Activated CD8-positive, alpha-beta T cell treated with anti-CD3 and anti-CD28 coated beads for 36 hours (primary cell): ENCODE measurements at regions not wholly inside any gene's neighbourhood (a gene's known extent, or its start where the extent isn't known, plus 50 kb on each side); places are given as distances from the start of the nearest gene placed in this dataset.

Experiments used
- ATAC-seq: fragments of 200-7000 bp; cut with Tn5 transposase; one replicate; pipeline ENCODE4 v1.10.0; 2021; ENCODE audit warnings: mild to moderate bottlenecking, moderate library complexity
- CTCF ChIA-PET: fragments of 350-600 bp; sonication (Branson Sonifier 250); formaldehyde crosslinking; loops from one replicate; lab custom pipeline; 2021; ENCODE audit warnings: antibody characterized with exemption; lab: Charles Lee
- POLR2A ChIA-PET: fragments of 350-600 bp; sonication (Branson Sonifier 250); formaldehyde crosslinking; loops from one replicate; lab custom pipeline; 2021; ENCODE audit warnings: antibody characterized with exemption; lab: Charles Lee
- DNase-seq: peaks from one replicate; pipeline ENCODE4 v3.0.0-alpha.2; 2020
- H3K27ac Mint-ChIP-seq: one replicate; pipeline ENCODE4 v1.8.0; 2021; ENCODE audit warnings: mild to moderate bottlenecking, mixed read lengths
- H3K27me3 Mint-ChIP-seq: one replicate; pipeline ENCODE4 v1.8.0; 2021; ENCODE audit warnings: mixed read lengths
- H3K36me3 Mint-ChIP-seq: one replicate; pipeline ENCODE4 v1.8.0; 2021; ENCODE audit warnings: low read depth, mixed read lengths
- H3K4me1 Mint-ChIP-seq: one replicate; pipeline ENCODE4 v1.8.0; 2021; ENCODE audit warnings: low read depth, mixed read lengths
- H3K4me3 Mint-ChIP-seq: one replicate; pipeline ENCODE4 v1.8.0; 2021; ENCODE audit warnings: mild to moderate bottlenecking, moderate library complexity, mixed read lengths
- H3K9me3 Mint-ChIP-seq: one replicate; pipeline ENCODE4 v1.8.0; 2021; ENCODE audit warnings: mixed read lengths
- intact Hi-C: fragments of 100-400 bp; cut with micrococcal nuclease; formaldehyde crosslinking; loops from one replicate; pipeline ENCODE4 v1.10.0; 2022
- TF ChIP-seq, protein P1 (sequence below): fragments of 200-600 bp; IDR thresholded peaks from one replicate; pipeline ENCODE4 v1.8.0; 2022; ENCODE audit warnings: antibody characterized with exemption, mild to moderate bottlenecking

- Mint-ChIP-seq H3K27me3 (no peaks in the 10 kb centered on the region), H3K27ac (no peak overlapping the region), H3K4me1 (no peaks in the 10 kb centered on the region), H3K36me3 (no peaks in the 10 kb centered on the region), H3K9me3 (no peaks in the 10 kb centered on the region), H3K4me3 (no peak overlapping the region)
- TF ChIP-seq, protein P1, sequence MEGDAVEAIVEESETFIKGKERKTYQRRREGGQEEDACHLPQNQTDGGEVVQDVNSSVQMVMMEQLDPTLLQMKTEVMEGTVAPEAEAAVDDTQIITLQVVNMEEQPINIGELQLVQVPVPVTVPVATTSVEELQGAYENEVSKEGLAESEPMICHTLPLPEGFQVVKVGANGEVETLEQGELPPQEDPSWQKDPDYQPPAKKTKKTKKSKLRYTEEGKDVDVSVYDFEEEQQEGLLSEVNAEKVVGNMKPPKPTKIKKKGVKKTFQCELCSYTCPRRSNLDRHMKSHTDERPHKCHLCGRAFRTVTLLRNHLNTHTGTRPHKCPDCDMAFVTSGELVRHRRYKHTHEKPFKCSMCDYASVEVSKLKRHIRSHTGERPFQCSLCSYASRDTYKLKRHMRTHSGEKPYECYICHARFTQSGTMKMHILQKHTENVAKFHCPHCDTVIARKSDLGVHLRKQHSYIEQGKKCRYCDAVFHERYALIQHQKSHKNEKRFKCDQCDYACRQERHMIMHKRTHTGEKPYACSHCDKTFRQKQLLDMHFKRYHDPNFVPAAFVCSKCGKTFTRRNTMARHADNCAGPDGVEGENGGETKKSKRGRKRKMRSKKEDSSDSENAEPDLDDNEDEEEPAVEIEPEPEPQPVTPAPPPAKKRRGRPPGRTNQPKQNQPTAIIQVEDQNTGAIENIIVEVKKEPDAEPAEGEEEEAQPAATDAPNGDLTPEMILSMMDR: peak; percentile 42
- intact Hi-C loops: no loop called here
- CTCF ChIA-PET: interaction anchor here (0.9 to 2.3 kb wide), 2 partner anchors 763 to 935 kb away, joined by 4 to 7 read pairs; no protein-coding TSS in a partner anchor
- POLR2A ChIA-PET: no interaction called here
- DNase-seq (peak; percentile 4), ATAC-seq (no peak)
Measured at GRCh38 chr14:53412819-53413675, 259.9 kb upstream of the DDHD1 start.

GRCh38 chr14:53411125-53411524 lies 258.0 kb upstream of the DDHD1 start:
- Mint-ChIP-seq H3K4me1 (no peaks in the 10 kb centered on the region), H3K36me3 (no peaks in the 10 kb centered on the region), H3K27ac (no peak overlapping the region), H3K27me3 (no peaks in the 10 kb centered on the region), H3K9me3 (no peaks in the 10 kb centered on the region), H3K4me3 (no peak overlapping the region)
- TF ChIP-seq, protein P1: no peak
- POLR2A ChIA-PET: no interaction called here
- DNase-seq (no peak), ATAC-seq (no peak)
- CTCF ChIA-PET: interaction anchor here (0.8 kb wide), 1 partner anchor 937 kb away, joined by 3 read pairs; no protein-coding TSS in a partner anchor
- intact Hi-C loops: no loop called here

DNA sequence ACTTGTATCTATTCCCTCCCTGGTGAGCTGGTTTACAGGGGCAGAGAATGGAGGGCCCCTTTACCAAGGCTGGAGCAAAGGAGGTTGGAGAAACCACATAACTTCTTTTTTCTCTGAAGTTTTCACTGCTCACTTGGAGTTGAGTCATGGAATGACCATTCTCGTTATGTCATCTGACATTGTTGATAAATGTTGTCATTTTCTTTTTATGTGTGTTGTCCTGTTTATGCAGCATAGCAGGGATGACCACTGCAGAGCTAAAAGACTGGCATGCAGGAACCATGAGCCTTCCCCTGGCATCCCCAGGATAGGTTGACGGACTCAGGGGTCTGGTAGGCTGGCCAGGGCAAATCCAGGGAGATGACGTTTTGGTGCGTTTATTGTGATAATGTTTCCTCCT lies 256.8 kb upstream of the DDHD1 start:
- ATAC-seq (no peak), DNase-seq (no peak)
- ChIA-PET POLR2A (interaction anchor here (0.6 to 0.8 kb wide), 2 partner anchors 209 to 1030 kb away, joined by 3 read pairs; no protein-coding TSS in a partner anchor), CTCF (interaction anchor here (0.9 kb wide), 1 partner anchor 23 kb away, joined by 3 read pairs; no protein-coding TSS in a partner anchor)
- no peaks in the 10 kb centered on the region for H3K27me3 Mint-ChIP-seq
- intact Hi-C loops: no loop called here
- no peak overlapping the region for H3K4me3 Mint-ChIP-seq
- TF ChIP-seq, protein P1: no peak
- no peaks in the 10 kb centered on the region for H3K36me3 Mint-ChIP-seq
- no peaks in the 10 kb centered on the region for H3K4me1 Mint-ChIP-seq
- no peak overlapping the region for H3K27ac Mint-ChIP-seq
- H3K9me3 Mint-ChIP-seq: no peaks in the 10 kb centered on the region

GRCh38 chr14:53409289-53409688 lies 256.2 kb upstream of the DDHD1 start:
- Mint-ChIP-seq H3K4me3 (no peak overlapping the region), H3K4me1 (no peaks in the 10 kb centered on the region), H3K36me3 (no peaks in the 10 kb centered on the region), H3K9me3 (no peaks in the 10 kb centered on the region), H3K27me3 (no peaks in the 10 kb centered on the region), H3K27ac (no peak overlapping the region)
- intact Hi-C loops: no loop called here
- TF ChIP-seq, protein P1: no peak
- ChIA-PET POLR2A (interaction anchor here (0.8 kb wide), 1 partner anchor 210 kb away, joined by 3 read pairs; no protein-coding TSS in a partner anchor), CTCF (interaction anchor here (1.0 kb wide), 1 partner anchor 22 kb away, joined by 3 read pairs; no protein-coding TSS in a partner anchor)
- no peak for DNase-seq
- no peak for ATAC-seq
